GM12892 (cell line): ENCODE measurements at regions not wholly inside any gene's neighbourhood (a gene's known extent, or its start where the extent isn't known, plus 50 kb on each side); places are given as distances from the start of the nearest gene placed in this dataset.

Source experiments
- DNase-seq: peaks from one replicate; pipeline ENCODE4 v3.0.0; 2011; ENCODE audit not compliant: insufficient read length
- FAIRE-seq: peaks from 2 replicates; lab custom pipeline; 2011; peaks lifted over from hg19 to GRCh38; lab: Jason Lieb, UNC
- POLR2A ChIP-seq: IDR thresholded peaks from 2 replicates; pipeline ENCODE4 v1.6.1; 2011; ENCODE audit warnings: low read depth, low read length, control low read depth
- POLR2AphosphoS5 ChIP-seq: IDR thresholded peaks from 2 replicates; pipeline ENCODE4 v1.6.1; 2011; ENCODE audit warnings: low read depth, low read length, control low read depth
- TAF1 ChIP-seq: IDR thresholded peaks from 2 replicates; pipeline ENCODE4 v1.6.1; 2011; ENCODE audit warnings: low read depth, mild to moderate bottlenecking, control low read depth, low read length, borderline replicate concordance

DNA sequence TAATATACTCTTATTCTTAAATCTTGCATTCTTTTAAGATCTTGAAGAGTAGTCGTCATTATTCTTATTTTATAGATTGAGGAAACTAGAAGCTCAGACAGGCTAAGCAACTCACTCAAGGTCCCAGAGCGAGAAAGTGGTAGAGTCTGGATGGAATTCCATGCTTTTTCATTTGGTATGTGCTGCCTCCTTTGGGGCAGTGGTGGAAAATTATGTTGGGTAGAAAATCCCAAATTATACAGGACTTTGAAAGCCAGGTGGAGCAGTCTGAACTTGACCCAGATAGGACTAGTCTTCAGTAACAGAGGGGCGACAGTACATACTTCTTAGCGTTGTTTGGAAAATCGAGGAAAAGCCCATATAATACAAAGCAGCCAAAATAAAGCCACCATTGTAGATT is 205.6 kb downstream of the ATG4C start:
- DNase-seq (no peak), FAIRE-seq (no peak)
- TF ChIP-seq POLR2AphosphoS5, result no peak
- no peak for TF ChIP-seq POLR2A
- TF ChIP-seq TAF1, result no peak

DNA sequence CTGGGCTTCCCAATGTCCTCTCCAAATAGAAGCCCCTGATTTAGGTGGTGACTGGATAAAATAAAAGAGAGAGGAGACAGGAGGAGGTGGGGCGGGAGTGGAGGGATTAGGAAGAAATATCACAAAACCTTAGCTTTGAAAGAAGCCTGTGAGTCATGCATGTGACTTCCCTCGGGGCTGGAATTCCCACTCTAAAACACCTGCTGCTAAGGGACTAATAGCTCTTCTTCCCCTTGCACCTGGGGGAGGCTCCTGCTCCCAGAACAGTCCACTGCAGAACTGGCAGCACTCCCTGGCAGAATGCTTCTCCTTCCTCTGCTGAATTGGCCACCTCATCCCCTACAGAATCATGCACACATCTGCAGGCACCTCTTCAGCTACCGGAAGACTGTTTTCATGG is 207.2 kb downstream of the ATG4C start:
- FAIRE-seq, result no peak
- no peak for TF ChIP-seq POLR2A
- TF ChIP-seq POLR2AphosphoS5, result no peak
- no peak for TF ChIP-seq TAF1
- no peak for DNase-seq

DNA sequence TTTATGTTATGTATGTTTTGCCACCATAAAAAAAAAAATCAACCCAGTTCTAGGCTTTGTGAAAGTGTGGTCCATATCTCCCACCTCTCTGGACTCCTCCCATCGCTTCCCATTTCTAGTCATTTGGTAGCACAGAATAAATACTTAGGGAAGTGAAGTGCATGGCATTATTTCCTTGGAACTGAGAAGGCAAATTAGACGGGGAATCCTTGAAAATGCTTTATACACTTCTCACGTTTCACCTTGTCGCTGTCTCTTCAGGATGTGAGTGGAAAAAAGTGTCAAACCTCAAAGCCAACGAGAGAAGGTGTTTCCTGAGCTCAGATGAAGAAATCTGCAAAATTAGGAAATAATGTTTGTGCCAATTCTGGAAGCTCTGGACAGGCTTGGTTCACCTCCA is 209.9 kb downstream of the ATG4C start:
- FAIRE-seq, result no peak
- TF ChIP-seq POLR2A (no peak), POLR2AphosphoS5 (no peak), TAF1 (no peak)

DNA sequence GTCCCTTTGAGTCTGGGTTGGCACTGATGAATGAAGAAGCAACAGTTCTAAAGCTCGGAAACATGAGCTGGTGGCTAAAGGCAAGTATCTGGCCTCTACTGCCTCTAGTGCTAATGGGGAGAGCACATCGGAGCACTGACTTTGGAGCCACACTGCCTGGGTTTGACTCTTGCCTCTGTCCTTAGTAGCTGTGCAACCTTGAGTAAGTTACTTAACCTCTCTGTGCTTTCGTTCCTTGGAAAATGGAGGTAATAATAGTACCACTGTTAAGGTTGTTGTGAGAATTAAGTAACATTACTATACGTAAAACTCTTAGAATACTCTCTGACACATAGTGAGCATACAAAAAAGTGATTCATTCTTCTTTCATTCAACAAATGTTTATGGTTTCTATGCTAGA is 211.2 kb downstream of the ATG4C start:
- TF ChIP-seq TAF1, result no peak
- TF ChIP-seq POLR2AphosphoS5, result no peak
- TF ChIP-seq POLR2A, result no peak
- DNase-seq (no peak), FAIRE-seq (no peak)

More for the DNA sequence above, 209.9 kb downstream of the ATG4C start:
- DNase-seq, result no peak

DNA sequence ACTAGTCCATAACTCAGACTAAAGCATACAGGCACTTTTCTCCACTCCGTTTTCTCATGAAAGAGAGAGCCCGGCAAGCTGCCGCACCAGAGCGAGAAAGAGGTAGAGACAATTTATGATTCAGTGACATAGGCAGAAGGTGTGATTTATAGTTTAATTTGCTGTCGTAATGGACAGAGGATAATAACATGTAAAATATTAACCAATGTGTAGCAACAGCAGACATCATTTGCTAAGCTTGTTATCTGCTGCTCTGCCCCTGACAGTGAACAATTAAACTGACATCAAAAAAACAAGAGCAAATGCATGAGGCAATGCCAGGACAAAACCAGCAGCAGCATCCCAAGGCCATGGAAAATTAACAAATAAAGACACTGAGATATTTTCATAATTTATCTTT is 214.0 kb downstream of the ATG4C start:
- FAIRE-seq (no peak), DNase-seq (no peak)
- no peak for TF ChIP-seq POLR2A
- no peak for TF ChIP-seq TAF1

DNA sequence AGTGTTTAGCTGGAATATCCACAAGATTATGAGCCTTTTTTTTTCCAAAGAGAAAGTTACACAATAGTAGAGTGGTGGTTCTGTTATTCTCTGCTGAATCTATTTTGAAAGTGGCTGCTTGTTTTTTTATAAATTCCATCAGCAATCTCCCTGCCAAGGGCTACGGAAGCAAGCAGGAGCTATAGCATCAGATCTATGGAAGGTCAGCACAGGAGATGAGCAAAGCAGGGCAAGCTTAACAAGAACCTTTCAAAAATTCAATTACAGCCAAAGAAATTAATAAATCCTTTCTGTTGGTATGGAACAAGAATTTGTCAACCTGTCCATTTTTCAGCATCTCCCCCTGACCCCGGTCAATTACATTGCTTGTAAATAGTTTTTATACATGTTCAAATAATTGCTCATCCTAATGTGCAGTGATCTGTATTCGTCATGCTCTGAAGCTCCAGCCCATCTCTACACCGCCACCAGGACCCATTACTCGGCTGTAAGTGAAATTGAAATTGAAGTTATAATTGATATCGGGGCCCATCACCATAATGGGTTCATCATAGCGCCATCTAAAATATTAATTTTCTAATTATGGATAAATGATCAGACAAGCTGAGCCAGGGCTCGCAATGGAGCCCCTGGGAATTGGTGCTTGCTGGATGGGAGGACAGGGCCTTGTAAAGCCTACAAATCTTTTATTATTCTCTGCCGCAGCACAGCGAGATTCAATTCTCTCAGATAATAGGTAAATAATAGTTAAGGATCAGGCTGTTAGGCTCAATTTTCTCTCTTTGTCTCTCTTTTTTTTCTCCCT is 215.1 kb downstream of the ATG4C start:
- no peak for FAIRE-seq
- TF ChIP-seq TAF1, result no peak
- TF ChIP-seq POLR2AphosphoS5, result no peak
- TF ChIP-seq POLR2A, result no peak

DNA sequence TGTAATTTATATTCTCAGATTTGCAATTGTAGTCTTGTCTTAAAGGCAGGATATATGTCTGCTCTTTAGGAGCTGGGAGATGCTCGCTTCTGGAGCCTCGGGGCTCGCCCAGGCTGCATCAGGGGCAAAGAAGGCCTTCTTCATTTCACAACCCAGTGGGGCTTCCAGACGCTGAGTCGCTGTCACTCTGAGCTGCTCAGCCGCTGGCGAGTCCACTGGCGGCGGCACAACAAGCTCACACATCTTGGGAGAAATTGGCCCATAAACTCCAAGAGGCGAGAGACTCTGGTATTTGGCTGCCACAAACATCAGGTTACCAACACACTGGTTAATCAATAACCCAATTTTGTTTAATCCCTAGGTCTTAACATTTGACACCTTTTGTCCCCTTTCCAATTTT is 216.6 kb downstream of the ATG4C start:
- FAIRE-seq, result no peak
- DNase-seq, result no peak
- TF ChIP-seq POLR2A (no peak), POLR2AphosphoS5 (no peak), TAF1 (no peak)

More for the DNA sequence above, 215.1 kb downstream of the ATG4C start:
- no peak for DNase-seq

DNA sequence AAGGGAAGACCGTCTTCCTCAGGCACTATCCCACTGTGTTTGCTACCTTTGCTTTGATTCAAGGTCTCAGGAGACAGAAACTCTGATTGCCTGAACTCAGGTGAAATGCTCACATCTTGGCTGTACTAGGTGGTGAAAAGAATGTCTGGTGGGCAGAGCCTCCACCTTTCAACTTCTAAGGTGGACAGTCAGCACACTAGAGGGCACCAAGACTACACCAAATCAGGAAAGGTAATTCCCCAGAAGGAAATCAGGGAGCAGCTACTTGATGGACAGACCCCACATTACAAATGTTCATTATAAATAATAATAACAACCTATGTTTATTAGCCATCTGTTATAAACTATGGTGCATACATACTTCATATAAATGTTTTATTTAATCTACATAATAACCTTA is 220.9 kb downstream of the ATG4C start:
- DNase-seq (no peak), FAIRE-seq (no peak)
- TF ChIP-seq TAF1, result no peak
- TF ChIP-seq POLR2AphosphoS5, result no peak
- TF ChIP-seq POLR2A, result no peak

DNA sequence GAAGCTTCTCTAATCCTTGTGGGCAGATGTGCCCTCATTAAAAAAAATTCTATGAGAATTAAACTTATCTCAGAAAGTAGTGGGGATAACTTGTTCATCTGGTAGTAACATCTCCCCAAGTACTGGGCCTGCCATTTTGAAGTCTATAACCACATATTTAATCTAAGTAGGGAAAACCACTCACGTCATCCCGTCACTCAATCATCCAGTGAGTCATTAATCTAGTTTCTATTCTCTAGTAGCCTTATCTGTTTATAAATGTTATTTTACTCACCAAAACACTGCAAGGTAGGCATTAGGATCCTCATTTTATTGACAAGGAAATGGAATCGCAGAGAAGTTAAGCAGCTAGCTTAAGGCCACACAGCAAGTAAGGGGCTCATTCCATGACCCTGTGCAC is 221.9 kb downstream of the ATG4C start:
- DNase-seq (no peak), FAIRE-seq (no peak)
- TF ChIP-seq POLR2A (no peak), TAF1 (no peak), POLR2AphosphoS5 (no peak)

DNA sequence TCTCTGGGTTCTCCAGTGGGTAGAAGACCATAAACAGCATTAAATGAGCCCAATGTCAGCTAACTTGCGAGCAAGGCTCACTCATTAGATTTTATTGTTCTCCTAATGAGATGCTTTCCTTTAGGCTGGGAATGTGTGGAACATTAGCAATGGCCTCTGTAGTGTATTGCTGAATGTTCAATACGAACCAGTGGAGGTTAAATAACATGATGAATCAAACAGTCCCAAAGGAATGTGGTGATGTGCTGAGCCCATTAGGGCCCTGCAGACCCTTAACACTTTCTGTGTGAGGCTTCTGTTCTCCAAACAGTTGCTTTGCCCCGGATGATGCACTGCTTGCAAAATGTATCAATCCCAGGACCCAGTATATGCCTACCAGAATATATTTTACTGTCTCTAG is 225.5 kb downstream of the ATG4C start:
- FAIRE-seq, result no peak
- DNase-seq, result no peak
- TF ChIP-seq POLR2AphosphoS5 (no peak), POLR2A (no peak), TAF1 (no peak)

DNA sequence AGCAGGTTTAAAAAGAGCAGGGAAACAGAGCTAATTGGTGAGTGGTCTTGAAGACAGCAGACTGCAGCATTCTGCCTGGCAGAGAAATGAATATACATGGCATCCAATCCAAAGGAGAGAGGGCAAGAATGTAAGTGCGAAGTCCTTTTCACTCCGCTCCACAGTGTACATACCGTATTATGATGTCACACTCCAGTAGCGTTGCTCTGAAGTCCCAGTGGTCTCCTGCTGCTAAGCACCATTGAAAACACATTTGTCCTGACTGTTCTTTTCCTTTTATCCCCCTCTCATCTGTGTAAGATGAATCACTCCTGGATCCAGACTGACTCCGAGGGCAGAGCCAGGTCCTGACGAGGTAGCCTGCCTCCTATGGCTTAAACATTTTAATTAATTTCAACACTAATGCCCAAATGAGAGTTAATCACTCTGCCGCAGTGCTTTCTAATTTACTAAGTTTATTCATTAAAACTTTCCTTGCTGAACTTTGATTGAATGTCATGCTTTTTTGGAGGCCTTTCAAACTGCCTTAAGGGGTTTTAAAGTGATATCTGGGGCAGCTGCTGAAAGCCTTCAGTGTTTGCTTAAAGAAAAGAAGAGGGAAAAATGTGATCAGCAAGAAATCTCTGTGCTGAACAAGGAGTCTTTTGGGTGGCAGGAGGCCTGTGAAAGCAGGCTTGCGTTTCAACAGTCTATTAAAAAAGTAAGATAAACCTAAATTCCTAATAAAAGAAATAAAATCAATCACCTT is 227.2 kb downstream of the ATG4C start:
- DNase-seq (no peak), FAIRE-seq (no peak)
- no peak for TF ChIP-seq TAF1
- TF ChIP-seq POLR2AphosphoS5, result no peak
- TF ChIP-seq POLR2A, result no peak

DNA sequence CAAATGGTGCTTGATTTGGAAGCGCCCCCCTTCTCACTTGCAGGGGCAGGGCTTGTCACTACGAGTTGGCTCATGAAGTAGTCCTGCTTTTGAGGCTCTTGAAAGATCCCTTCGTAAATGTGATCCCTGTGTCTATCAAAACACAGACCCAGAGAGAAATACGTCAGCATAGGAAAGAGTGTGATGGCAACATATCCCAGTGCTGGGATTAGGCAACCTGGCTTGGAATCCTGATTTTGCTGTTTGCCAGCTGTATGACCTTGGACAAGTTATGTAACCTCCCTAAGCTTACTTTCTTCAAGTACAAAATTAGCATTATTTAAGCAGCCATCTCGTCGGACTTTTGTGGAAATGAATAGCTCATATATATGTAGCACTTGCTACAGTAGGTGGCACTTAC is 228.4 kb downstream of the ATG4C start:
- TF ChIP-seq TAF1 (no peak), POLR2AphosphoS5 (no peak)
- FAIRE-seq (no peak), DNase-seq (no peak)

DNA sequence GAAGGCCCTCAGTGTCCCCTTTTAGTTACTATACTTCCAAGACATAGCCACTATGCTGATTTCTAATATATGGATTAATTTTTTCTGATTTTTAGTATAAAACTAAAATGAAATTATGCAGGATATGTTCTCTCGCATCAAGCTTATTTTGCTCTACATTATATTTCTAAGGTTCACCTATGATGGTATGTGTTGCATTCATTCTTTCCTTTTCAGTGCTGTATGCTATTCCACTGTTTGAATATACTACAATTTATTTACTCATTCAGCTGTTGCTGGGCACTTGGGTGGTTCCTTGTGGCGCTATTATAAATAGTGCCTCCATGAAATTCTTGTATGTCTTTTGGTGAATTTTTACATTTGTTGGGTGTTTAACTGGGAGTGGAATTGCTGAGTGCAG is 230.3 kb downstream of the ATG4C start:
- DNase-seq (no peak), FAIRE-seq (no peak)
- TF ChIP-seq TAF1, result no peak
- TF ChIP-seq POLR2A, result no peak
- no peak for TF ChIP-seq POLR2AphosphoS5

DNA sequence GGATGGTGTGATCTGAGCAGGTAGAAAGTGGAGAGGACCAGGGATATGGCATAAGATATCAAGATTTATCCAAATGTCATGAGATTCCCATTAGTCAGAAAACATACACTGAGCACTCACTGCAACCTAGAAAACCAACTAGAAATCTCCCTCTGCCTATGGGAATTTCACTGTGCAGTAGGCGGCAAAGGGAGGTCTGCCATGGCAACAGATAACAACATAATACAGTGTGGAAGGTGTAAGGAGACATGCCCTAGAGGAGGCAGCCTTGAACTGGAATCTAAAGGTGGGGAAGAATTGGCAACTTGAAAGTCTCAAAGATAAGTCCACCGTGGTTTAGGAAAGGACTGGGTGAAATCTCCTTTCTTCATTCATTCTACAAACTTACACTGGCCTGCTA is 238.4 kb downstream of the ATG4C start:
- DNase-seq, result no peak
- no peak for FAIRE-seq
- TF ChIP-seq TAF1 (no peak), POLR2AphosphoS5 (no peak), POLR2A (no peak)
